Naive thymus-derived CD8-positive, alpha-beta T cell (primary cell): ENCODE measurements at regions not wholly inside any gene's neighbourhood (a gene's known extent, or its start where the extent isn't known, plus 50 kb on each side); places are given as distances from the start of the nearest gene placed in this dataset.
"Not testable (repeated sequence)": the region's sequence is repeated elsewhere in the genome, so short reads cannot be mapped to it uniquely, and the experiment has no call there.

ENCODE experiments used
- ATAC-seq, 2 donors: fragments of 150-1000 bp; cut with Tn5 transposase in 1 of 2; sonication (Bioruptor Pico), chemical (Tn5 transposase) in 1 of 2; 1 replicate in 1 of 2; 2 replicates in 1 of 2; pipeline ENCODE4 v1.10.0; 2021; ENCODE audit warnings: mild to moderate bottlenecking in 2 of 2, moderate library complexity in 2 of 2
- POLR2A ChIA-PET: fragments of 350-600 bp; sonication (Branson Sonifier 250); formaldehyde crosslinking; loops from one replicate; lab custom pipeline; 2021; ENCODE audit warnings: antibody characterized with exemption; lab: Charles Lee
- DNase-seq, 10 donors: peaks; one replicate each; pipeline versions ENCODE4 v3.0.0 to v3.0.0-alpha.2; 2020 to 2022
- H3K27ac Mint-ChIP-seq, 10 donors: one replicate each; pipeline ENCODE4 v1.8.0; 2020 to 2022; ENCODE audit warnings: mild to moderate bottlenecking in 10 of 10, mixed read lengths in 10 of 10, moderate library complexity in 4 of 10, inconsistent platforms in 1 of 10
- H3K27me3 Mint-ChIP-seq, 5 donors: one replicate each; pipeline ENCODE4 v1.8.0; 2021 to 2022; ENCODE audit warnings: mixed read lengths in 5 of 5
- H3K36me3 Mint-ChIP-seq, 3 donors: one replicate each; pipeline ENCODE4 v1.8.0; 2020 to 2022; ENCODE audit warnings: mixed read lengths in 3 of 3, mild to moderate bottlenecking in 2 of 3, inconsistent platforms in 1 of 3
- H3K4me1 Mint-ChIP-seq, 4 donors: one replicate each; pipeline ENCODE4 v1.8.0; 2021 to 2022; ENCODE audit warnings: mixed read lengths in 4 of 4
- H3K4me3 Mint-ChIP-seq, 10 donors: one replicate each; pipeline ENCODE4 v1.8.0; 2020 to 2022; ENCODE audit warnings: mild to moderate bottlenecking in 10 of 10, mixed read lengths in 10 of 10, moderate library complexity in 6 of 10, inconsistent platforms in 1 of 10
- H3K9me3 Mint-ChIP-seq, 9 donors: one replicate each; pipeline ENCODE4 v1.8.0; 2020 to 2022; ENCODE audit warnings: mixed read lengths in 9 of 9, mild to moderate bottlenecking in 3 of 9, inconsistent platforms in 1 of 9, moderate library complexity in 1 of 9

DNA sequence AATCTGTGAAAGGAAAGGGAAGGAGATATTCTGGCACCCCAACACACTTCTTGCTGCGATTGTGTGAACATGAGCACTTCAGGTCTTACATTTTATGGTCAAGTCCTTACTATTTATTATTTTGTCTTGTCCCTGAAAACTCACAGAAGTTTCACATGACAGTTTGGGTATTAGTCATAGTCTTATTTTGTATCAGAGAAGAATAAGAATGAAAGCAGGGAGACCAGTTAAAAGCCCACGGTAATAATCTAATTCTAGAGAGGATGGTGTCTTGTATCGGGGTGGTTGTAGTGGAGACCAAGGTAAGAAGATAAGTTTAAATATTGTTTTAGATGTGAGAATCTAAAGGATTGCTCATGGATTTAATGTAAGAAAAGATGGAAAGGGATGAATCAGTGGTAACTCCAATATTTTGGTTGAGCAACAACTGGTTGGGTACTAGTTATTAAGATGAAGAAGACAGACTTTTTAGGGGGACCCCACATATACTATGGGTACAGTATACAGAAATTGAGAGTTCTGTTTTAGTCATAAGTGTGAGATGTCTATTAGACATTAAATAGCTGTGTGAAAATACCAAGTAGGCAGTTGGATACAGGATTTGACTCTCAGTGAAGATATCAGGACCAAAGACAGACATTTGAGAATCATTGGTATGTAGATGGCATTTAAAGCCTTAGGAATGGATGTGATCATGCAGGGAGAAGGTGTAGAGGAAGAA is 227.6 kb downstream of the MFSD1 start:
- H3K4me3 Mint-ChIP-seq: no peak overlapping the region
- H3K9me3 Mint-ChIP-seq: peaks cover 0 to 9% (median 5%) of the 10 kb centered on the region in 9 donors
- POLR2A ChIA-PET: no interaction called here
- peaks cover 0 to 7% (median 0%) of the 10 kb centered on the region in 5 donors for H3K27me3 Mint-ChIP-seq
- ATAC-seq (no peak), DNase-seq (no peak)
- no peak overlapping the region for H3K27ac Mint-ChIP-seq
- no peaks in the 10 kb centered on the region for H3K36me3 Mint-ChIP-seq
- H3K4me1 Mint-ChIP-seq: no peaks in the 10 kb centered on the region

DNA sequence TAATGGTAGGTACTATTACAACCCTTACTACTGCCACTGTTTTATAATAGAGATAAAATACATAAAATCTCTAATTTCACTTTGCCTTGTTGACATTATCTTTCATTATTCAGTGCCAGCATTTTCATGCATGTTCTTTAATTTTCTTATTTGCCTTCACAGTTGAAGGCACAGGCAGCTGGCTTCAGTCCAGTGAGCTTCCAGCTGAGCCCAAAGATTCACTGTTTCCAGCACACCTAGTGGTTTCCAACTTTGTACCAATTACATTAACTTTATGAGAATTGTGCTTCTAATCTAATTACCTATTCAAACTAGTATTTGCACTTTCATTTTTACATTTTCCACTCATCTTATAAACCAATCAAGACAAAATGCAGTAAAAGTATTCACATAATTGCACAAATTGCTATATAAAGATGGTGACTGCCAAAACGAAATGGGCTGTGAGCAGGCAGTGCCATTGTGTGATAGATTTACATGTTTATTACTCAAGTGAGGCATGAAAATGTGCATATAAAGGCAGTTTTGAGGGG is 228.3 kb downstream of the MFSD1 start:
- H3K27me3 Mint-ChIP-seq: peaks cover 0 to 7% (median 0%) of the 10 kb centered on the region in 5 donors
- H3K4me3 Mint-ChIP-seq: no peak overlapping the region
- POLR2A ChIA-PET: no interaction called here
- H3K4me1 Mint-ChIP-seq: no peaks in the 10 kb centered on the region
- DNase-seq (no peak), ATAC-seq (no peak)
- H3K27ac Mint-ChIP-seq: no peak overlapping the region
- peaks cover 0 to 15% (median 6%) of the 10 kb centered on the region in 9 donors for H3K9me3 Mint-ChIP-seq
- H3K36me3 Mint-ChIP-seq: no peaks in the 10 kb centered on the region

DNA sequence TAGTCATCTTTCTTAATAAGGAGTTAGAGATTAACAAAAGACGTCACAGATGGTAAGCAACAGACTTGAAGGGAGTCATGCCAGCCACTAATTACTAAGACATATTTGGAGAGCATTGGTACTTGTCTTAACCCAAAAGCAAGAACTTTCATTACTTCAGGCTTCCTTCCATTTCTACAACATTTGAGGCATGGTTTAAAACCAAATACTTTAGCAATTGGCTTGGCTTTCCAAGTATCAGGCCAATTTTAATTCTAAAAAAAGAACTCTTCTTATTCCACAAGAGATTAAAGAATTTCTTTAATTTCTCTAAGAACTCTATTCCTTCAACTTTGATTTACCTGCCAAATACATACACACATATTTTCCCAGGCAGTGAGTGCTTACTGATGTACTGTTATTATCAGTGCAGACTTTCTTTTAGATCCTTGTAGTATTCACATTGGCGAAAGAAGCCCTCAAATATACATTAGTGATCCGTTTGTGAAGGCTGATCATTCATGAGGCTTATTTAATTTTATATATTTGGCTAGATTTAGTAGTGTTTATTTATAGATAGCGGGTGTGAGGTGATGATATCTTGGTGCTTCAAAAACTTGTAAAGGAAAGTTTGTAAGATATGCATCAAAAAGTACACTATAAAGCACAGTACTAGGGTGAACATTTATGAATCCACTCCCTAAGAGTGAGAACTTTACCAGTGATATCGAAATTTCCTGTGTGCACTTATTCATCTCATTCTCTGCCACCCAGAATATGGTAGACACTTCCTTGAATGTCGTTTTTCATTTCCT is 229.2 kb downstream of the MFSD1 start:
- Mint-ChIP-seq H3K36me3 (no peaks in the 10 kb centered on the region), H3K27ac (no peak overlapping the region), H3K9me3 (peaks cover 0 to 15% (median 6%) of the 10 kb centered on the region in 9 donors), H3K27me3 (peaks cover 0 to 7% (median 0%) of the 10 kb centered on the region in 5 donors), H3K4me3 (no peak overlapping the region), H3K4me1 (no peaks in the 10 kb centered on the region)
- POLR2A ChIA-PET: no interaction called here
- DNase-seq: no peak
- no peak for ATAC-seq

DNA sequence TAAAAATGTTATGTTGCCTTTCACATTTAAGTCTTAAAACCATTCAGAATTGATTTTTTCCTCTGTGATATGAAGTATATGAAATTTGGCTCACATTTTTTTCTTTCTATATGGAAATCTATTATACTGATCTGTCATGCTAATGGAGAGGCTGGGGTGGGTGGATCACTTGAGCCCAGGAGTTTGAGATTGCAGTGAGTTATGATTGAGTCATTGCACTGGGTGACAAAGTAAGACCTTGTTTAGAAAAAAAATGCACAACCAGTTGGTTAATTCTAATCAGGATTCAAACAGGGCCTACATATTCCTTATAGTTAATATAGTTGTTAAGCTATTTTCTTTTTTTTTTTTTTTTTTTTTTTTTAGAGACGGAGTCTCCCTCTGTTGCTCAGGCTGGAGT is 230.5 kb downstream of the MFSD1 start:
- DNase-seq: no peak
- no peaks in the 10 kb centered on the region for H3K27me3 Mint-ChIP-seq
- no peak for ATAC-seq
- H3K27ac Mint-ChIP-seq: no peak overlapping the region
- POLR2A ChIA-PET: no interaction called here
- H3K4me3 Mint-ChIP-seq: no peak overlapping the region
- no peaks in the 10 kb centered on the region for H3K36me3 Mint-ChIP-seq
- H3K4me1 Mint-ChIP-seq: no peaks in the 10 kb centered on the region
- peaks cover 0 to 12% (median 6%) of the 10 kb centered on the region in 9 donors for H3K9me3 Mint-ChIP-seq

DNA sequence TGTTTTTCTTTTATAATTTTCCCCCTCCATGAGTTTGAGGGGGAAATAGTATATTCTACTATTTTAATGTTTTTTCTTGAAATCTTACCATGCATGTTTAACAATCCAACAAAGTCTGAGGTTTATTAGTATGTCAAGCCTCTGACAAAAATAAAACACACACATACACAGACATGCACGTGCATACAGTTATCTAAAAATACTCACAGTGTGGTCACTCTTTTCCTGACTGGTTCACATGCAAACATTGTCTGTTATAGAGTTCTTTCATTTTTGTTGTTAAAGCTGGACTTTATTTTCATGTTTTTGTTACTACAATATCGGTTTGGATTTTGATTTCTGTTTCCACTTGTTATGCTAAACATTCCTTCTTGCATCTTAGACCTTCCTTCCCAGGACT is 236.6 kb downstream of the MFSD1 start:
- Mint-ChIP-seq H3K27ac (no peak overlapping the region), H3K4me3 (no peak overlapping the region), H3K9me3 (peaks cover 0 to 11% (median 5%) of the 10 kb centered on the region in 9 donors), H3K27me3 (peaks cover 0 to 4% (median 3%) of the 10 kb centered on the region in 5 donors), H3K36me3 (no peaks in the 10 kb centered on the region), H3K4me1 (no peaks in the 10 kb centered on the region)
- ATAC-seq (no peak), DNase-seq (no peak)
- POLR2A ChIA-PET: no interaction called here

DNA sequence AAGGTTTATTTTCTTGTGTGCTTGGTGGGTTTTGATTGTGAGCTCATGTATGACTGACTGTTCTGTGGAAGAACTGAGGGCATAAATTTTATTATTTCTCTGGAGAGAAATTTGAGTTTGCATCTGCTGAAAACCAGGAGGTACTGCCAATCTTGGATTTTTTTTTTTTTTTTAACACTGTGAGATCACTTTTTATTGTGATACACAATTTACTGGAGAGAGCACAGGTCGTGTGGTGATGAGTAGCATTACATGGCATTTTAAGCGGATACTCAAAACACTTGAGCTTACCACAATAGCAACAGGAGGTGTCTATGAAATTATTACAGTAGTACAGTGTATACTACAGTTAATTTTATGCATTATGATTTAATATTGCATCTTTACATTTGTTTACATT is 237.4 kb downstream of the MFSD1 start:
- Mint-ChIP-seq H3K4me3 (no peak overlapping the region), H3K9me3 (peaks cover 0 to 14% (median 3%) of the 10 kb centered on the region in 9 donors), H3K27ac (no peak overlapping the region), H3K4me1 (no peaks in the 10 kb centered on the region), H3K36me3 (no peaks in the 10 kb centered on the region), H3K27me3 (peaks cover 0 to 4% (median 3%) of the 10 kb centered on the region in 5 donors)
- DNase-seq: no peak
- POLR2A ChIA-PET: no interaction called here
- no peak for ATAC-seq

DNA sequence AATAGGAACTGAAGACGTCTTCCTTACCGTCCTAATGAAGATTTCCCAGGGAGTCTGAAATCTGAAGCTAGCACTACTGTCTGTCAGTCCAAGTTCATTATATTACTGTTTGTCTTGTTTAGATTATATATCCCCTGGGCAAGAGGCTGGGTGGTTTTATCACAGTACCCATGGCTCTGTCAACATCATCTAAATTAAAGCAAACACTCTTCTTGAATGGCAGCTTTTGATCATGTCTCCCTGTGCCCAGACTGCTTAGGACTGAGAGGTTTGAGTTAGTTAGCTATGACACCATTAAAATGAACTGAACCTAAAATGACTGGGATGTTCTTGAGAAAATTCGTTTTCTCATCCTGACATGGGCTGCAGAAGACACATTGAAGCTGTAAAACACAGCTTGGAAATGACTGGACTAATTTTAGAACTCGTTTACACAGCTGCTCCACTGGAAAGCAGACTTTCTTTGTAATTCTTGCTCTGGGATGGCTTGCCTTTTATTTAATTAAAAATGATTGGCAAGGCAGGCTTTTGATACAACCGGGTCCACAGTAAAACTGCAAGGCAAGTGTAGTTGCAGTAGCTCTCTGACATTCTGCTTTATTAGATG is 243.5 kb downstream of the MFSD1 start:
- POLR2A ChIA-PET: no interaction called here
- no peaks in the 10 kb centered on the region for H3K36me3 Mint-ChIP-seq
- no peak overlapping the region for H3K27ac Mint-ChIP-seq
- no peaks in the 10 kb centered on the region for H3K4me1 Mint-ChIP-seq
- ATAC-seq (no peak), DNase-seq (no peak)
- H3K27me3 Mint-ChIP-seq: peaks cover 0 to 9% (median 3%) of the 10 kb centered on the region in 5 donors
- H3K4me3 Mint-ChIP-seq: no peak overlapping the region
- H3K9me3 Mint-ChIP-seq: peaks cover 0 to 23% (median 0%) of the 10 kb centered on the region in 9 donors

DNA sequence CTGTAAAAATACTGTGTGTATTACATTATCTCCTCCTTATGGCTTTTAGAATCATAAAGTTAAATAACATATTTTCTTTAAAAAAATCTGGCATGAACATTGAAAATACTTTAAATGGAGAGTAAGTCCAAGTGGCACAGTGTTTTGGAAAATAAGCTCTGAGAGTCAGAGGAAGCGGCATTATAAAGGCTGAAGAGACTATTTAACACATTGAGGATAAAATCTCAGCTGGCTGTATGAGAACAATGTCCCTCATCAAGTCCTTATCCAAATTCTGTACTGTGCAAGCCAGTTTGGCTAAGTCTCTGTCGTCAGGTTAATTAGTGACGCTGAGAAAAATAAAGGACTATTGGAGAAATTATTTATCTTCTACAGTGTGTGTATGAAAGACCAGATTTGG is 245.5 kb downstream of the MFSD1 start:
- Mint-ChIP-seq H3K27ac (no peak overlapping the region), H3K36me3 (no peaks in the 10 kb centered on the region), H3K4me1 (no peaks in the 10 kb centered on the region), H3K27me3 (peaks cover 0 to 9% (median 0%) of the 10 kb centered on the region in 5 donors), H3K9me3 (peaks cover 0 to 33% (median 2%) of the 10 kb centered on the region in 9 donors), H3K4me3 (no peak overlapping the region)
- no peak for ATAC-seq
- DNase-seq: no peak
- POLR2A ChIA-PET: no interaction called here

DNA sequence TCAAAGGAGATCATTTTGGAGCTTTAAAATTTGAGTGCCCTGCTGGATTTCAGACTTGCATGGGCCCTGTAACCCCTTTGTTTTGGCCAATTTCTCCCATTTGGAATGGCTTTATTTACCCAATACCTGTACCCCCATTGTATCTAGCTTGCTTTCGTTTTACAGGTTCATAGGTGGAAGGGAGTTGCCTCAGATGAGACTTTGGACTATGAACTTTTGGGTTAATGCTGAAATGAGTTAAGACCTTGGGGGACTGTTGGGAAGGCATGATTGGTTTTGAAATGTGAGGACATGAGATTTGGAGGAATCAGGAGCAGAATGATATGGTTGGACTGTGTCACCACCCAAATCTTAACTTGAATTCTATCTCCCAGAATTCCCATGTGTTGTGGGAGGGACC is 250.6 kb downstream of the MFSD1 start:
- H3K4me1 Mint-ChIP-seq, ATAC-seq, POLR2A ChIA-PET, DNase-seq, H3K27ac Mint-ChIP-seq, H3K27me3 Mint-ChIP-seq, H3K4me3 Mint-ChIP-seq, H3K36me3 Mint-ChIP-seq: not testable (repeated sequence)
- peaks cover 0 to 19% (median 4%) of the 10 kb centered on the region in 9 donors for H3K9me3 Mint-ChIP-seq

DNA sequence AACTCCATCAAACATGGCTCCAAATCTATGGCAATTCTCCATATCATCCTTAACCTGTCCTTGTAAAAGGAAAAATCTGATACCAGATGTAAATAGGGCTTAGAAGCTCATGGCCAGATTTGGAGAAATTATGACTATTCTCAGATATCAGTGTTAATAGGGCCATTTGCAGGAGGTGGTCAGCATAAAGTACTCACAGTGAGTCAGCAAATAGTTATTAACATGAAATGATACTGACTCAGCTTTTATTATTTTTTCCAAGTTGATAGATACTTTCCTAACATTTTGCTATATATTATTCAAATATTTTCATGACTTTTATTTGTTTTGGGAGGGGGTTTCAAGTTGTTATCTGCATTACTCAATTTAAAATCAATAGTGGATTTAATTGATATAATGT is 255.8 kb downstream of the MFSD1 start:
- POLR2A ChIA-PET: no interaction called here
- H3K4me1 Mint-ChIP-seq: no peaks in the 10 kb centered on the region
- no peaks in the 10 kb centered on the region for H3K36me3 Mint-ChIP-seq

DNA sequence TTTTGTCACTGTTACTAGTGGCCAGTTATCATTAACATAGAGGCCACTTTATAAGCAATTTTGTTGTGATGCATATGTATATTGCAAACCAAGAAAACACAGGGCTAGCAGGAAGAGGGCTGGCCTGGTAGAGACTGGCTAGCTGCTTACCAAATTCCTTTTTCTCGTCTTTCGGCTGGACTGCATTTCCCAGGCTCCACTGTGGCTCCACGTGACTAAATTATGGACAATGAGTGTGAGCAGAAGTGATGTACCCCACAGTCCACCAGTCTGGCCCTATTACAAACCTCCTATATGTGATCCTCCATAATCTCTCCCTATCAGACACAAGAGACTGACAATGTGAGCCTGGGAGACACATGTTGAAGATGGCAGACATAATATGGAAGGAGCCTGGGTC is 257.0 kb downstream of the MFSD1 start:
- no peaks in the 10 kb centered on the region for H3K4me1 Mint-ChIP-seq
- peaks cover 0 to 9% (median 0%) of the 10 kb centered on the region in 9 donors for H3K9me3 Mint-ChIP-seq
- ATAC-seq: no peak

More for the DNA sequence above, 255.8 kb downstream of the MFSD1 start:
- Mint-ChIP-seq H3K4me3 (no peak overlapping the region), H3K27ac (no peak overlapping the region), H3K9me3 (peaks cover 0 to 9% (median 0%) of the 10 kb centered on the region in 9 donors), H3K27me3 (peaks cover 0 to 2% (median 0%) of the 10 kb centered on the region in 5 donors)
- DNase-seq: no peak
- ATAC-seq: no peak

DNA sequence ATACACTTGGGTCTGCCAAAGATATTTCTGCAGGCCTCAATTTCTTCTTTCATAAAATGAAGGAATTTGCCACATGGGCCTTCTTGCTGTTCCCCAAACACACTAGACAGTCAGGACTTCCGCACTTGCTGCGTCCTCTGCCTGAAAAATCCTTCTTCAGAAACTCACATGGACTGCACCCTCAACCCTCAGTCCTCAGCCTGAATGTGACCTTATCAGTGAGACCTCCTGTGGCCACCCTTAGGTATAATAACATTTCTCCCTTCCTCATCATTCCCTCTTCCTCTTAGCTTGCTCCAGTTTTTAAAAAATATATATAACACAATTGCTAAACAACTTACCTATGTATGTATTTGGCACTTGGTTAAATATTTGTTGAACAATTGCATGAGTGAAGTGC is 257.5 kb downstream of the MFSD1 start:
- POLR2A ChIA-PET: no interaction called here
- ATAC-seq (no peak), DNase-seq (no peak)
- Mint-ChIP-seq H3K27ac (no peak overlapping the region), H3K9me3 (peaks cover 0 to 6% (median 0%) of the 10 kb centered on the region in 9 donors), H3K27me3 (peaks cover 0 to 4% (median 0%) of the 10 kb centered on the region in 5 donors), H3K4me1 (no peaks in the 10 kb centered on the region), H3K4me3 (no peak overlapping the region), H3K36me3 (no peaks in the 10 kb centered on the region)

More for the DNA sequence above, 257.0 kb downstream of the MFSD1 start:
- Mint-ChIP-seq H3K27me3 (peaks cover 0 to 2% (median 0%) of the 10 kb centered on the region in 5 donors), H3K4me3 (no peak overlapping the region), H3K27ac (no peak overlapping the region), H3K36me3 (no peaks in the 10 kb centered on the region)
- DNase-seq: no peak
- POLR2A ChIA-PET: no interaction called here
